Fibroblast of lung (primary cell): ENCODE measurements at regions not wholly inside any gene's neighbourhood (a gene's known extent, or its start where the extent isn't known, plus 50 kb on each side); places are given as distances from the start of the nearest gene placed in this dataset.

ENCODE experiments used
- CTCF ChIP-seq, 2 donors: IDR thresholded peaks in 1 of 2; conservative IDR thresholded peaks in 1 of 2; 1 replicate in 1 of 2; 2 replicates in 1 of 2; pipeline ENCODE4 v1.5.1; 2011 to 2012; ENCODE audit warnings: low read length in 2 of 2, control low read depth in 1 of 2, inconsistent platforms in 1 of 2, low read depth in 1 of 2, mild to moderate bottlenecking in 1 of 2
- EZH2 ChIP-seq: IDR thresholded peaks from 2 replicates; pipeline ENCODE4 v1.5.1; 2012; ENCODE audit warnings: low read length, control low read depth, mild to moderate bottlenecking; ENCODE audit errors: missing control alignments

DNA sequence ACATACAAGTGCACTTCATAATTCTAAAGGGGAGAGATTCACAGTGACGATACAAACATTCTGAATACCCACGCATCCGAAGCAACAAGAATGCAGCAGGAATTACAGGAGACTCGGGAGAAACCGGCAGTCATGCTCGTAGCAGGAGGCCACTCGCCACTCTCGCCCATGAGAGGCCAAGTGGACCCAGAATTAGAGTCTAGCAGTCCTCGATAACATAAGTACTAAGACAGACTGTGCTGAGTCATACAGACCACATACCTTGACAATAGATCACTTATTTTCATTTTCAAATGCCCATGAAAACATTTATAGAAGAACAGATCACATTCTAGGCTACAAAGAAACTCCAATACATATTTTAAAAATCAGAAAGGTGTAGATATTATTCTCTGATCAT lies 299.1 kb upstream of the TSHZ3 start:
- TF ChIP-seq CTCF (conservative IDR thresholded peaks at IDR 0.05 in 1 of 2, IDR thresholded peaks at IDR 0.05 in 1 of 2; ENCODE audit: low read depth in 1 of 2, low read length in 2 of 2) (no peak), EZH2 (no peak)
